ENCODE measurements at regions not wholly inside any gene's neighbourhood (a gene's known extent, or its start where the extent isn't known, plus 50 kb on each side); places are given as distances from the start of the nearest gene placed in this dataset.

- no peak for TF ChIP-seq CTCF (IDR thresholded peaks at IDR 0.05; ENCODE audit: low read length)
- no peak for TF ChIP-seq EZH2 (optimal IDR thresholded peaks at IDR 0.05; ENCODE audit: low read depth, low read length)
Observed at GRCh38 chr4:23360718-23361117, 529.1 kb downstream of the PPARGC1A start.
